NB4 (cell line): ENCODE measurements at regions not wholly inside any gene's neighbourhood (a gene's known extent, or its start where the extent isn't known, plus 50 kb on each side); places are given as distances from the start of the nearest gene placed in this dataset.

Experiments
- CTCF ChIP-seq: IDR thresholded peaks from one replicate; pipeline ENCODE4 v1.5.1; 2012; ENCODE audit warnings: low read depth, low read length
- MAX ChIP-seq: IDR thresholded peaks from 2 replicates; pipeline ENCODE4 v1.6.1; 2011; ENCODE audit warnings: low read depth, low read length
- POLR2A ChIP-seq: IDR thresholded peaks from 2 replicates; pipeline ENCODE4 v1.6.1; 2011; ENCODE audit warnings: mild to moderate bottlenecking; ENCODE audit not compliant: insufficient read length; ENCODE audit errors: extremely low read depth

GRCh38 chr2:136434251-136434715, 316.3 kb upstream of the CXCR4 start:
- no peak for TF ChIP-seq CTCF
- no peak for TF ChIP-seq POLR2A
- no peak for TF ChIP-seq MAX
